ENCODE measurements at regions not wholly inside any gene's neighbourhood (a gene's known extent, or its start where the extent isn't known, plus 50 kb on each side); places are given as distances from the start of the nearest gene placed in this dataset.

GRCh38 chr2:129887688-129888266 is 91.7 kb upstream of the RAB6C start:
- no peak for TF ChIP-seq CTCF (IDR thresholded peaks at IDR 0.05; ENCODE audit: insufficient read depth, low read length, poor library complexity, severe bottlenecking)
- no peak for TF ChIP-seq EZH2phosphoT487 (conservative IDR thresholded peaks at IDR 0.05; ENCODE audit: low read length)
